ENCODE measurements at regions not wholly inside any gene's neighbourhood (a gene's known extent, or its start where the extent isn't known, plus 50 kb on each side); places are given as distances from the start of the nearest gene placed in this dataset.

DNA sequence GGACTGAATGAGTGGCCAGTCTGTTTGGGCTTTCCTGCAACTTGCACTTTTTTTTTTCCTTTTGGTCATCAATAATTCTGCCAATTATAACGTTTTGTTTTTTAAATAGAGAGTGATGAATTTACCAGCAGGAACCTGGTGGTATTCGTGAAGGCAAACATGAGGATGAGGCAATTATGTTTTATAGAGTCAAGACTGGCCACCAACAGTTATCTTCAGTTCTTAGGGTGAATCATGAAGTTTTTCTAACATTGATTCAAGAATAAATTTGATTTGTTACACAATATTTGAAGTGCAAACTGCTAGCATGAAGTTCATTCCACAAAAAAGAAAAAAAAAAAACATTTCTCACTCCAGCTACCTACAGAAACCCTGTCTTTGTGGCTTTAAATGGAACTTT, 244.5 kb downstream of the SPRY2 start:
- Histone ChIP-seq H3K79me2 (ENCODE audit: control insufficient read depth, insufficient read depth, low read length) (no peaks in the 10 kb centered on the region), H3K4me3 (ENCODE audit: control insufficient read depth in 2 of 3, extremely low read depth in 1 of 3, insufficient read depth in 2 of 3, low read depth in 1 of 3, low read length in 3 of 3) (no peak overlapping the region), H3K36me3 (ENCODE audit: control insufficient read depth in 2 of 2, extremely low read depth in 1 of 2, insufficient read depth in 2 of 2, low read length in 2 of 2) (no peaks in the 10 kb centered on the region), H4K20me1 (ENCODE audit: control insufficient read depth, extremely low read depth, insufficient read depth, low read length) (no peaks in the 10 kb centered on the region), H3K9ac (ENCODE audit: control insufficient read depth, extremely low read depth, insufficient read depth, low read length) (no peak overlapping the region), H3K9me3 (ENCODE audit: control insufficient read depth, low read depth, low read length) (no peaks in the 10 kb centered on the region), H3K9me1 (ENCODE audit: control insufficient read depth, extremely low read depth, insufficient read depth, low read length) (no peaks in the 10 kb centered on the region), H3K27ac (ENCODE audit: control insufficient read depth, insufficient read depth, low read length) (no peak overlapping the region), H3K27me3 (ENCODE audit: control insufficient read depth, extremely low read depth, insufficient read depth, low read length) (no peaks in the 10 kb centered on the region), H3K4me1 (ENCODE audit: control insufficient read depth, extremely low read depth, insufficient read depth, low read length) (no peaks in the 10 kb centered on the region), H2AFZ (ENCODE audit: control insufficient read depth, low read length) (no peak overlapping the region), H3K4me2 (ENCODE audit: control insufficient read depth, extremely low read depth, insufficient read depth, low read depth, low read length) (no peak overlapping the region)
- FAIRE-seq (no peak), DNase-seq (ENCODE audit: low read depth, low spot score) (no peak)
- TF ChIP-seq, protein P1, sequence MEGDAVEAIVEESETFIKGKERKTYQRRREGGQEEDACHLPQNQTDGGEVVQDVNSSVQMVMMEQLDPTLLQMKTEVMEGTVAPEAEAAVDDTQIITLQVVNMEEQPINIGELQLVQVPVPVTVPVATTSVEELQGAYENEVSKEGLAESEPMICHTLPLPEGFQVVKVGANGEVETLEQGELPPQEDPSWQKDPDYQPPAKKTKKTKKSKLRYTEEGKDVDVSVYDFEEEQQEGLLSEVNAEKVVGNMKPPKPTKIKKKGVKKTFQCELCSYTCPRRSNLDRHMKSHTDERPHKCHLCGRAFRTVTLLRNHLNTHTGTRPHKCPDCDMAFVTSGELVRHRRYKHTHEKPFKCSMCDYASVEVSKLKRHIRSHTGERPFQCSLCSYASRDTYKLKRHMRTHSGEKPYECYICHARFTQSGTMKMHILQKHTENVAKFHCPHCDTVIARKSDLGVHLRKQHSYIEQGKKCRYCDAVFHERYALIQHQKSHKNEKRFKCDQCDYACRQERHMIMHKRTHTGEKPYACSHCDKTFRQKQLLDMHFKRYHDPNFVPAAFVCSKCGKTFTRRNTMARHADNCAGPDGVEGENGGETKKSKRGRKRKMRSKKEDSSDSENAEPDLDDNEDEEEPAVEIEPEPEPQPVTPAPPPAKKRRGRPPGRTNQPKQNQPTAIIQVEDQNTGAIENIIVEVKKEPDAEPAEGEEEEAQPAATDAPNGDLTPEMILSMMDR (optimal IDR thresholded peaks at IDR 0.05 in 1 of 3, IDR thresholded peaks at IDR 0.05 in 1 of 3, conservative IDR thresholded peaks at IDR 0.05 in 1 of 3; ENCODE audit: extremely low read depth in 1 of 3, insufficient read depth in 2 of 3, low read length in 3 of 3), result no peak
- TF ChIP-seq EZH2 (IDR thresholded peaks at IDR 0.05; ENCODE audit: low read length), result no peak
- dilution Hi-C loops (cut with MboI; ENCODE audit: extremely low pct_ligation_motif_present, low sequenced_read_pairs), result no loop called here

DNA sequence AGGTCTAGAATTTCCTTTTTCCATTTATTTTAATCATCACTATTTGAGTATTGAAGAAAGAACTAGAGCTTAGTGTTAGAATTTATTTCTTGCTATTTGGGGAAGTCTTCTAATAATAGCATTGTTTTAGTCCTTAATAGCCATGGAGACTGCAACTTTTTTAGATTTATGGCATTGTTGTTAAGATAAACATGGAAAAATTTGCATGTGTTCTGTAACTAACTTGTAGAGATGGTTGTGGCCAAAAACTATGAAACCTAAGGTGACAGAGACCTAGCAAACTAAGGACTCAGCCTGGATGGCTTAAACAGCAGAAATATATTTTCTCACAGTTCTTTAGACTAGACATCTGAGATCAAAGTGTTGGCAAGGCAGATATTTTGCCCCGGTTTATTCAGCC, 246.4 kb downstream of the SPRY2 start:
- Histone ChIP-seq H3K27me3 (ENCODE audit: control insufficient read depth, extremely low read depth, insufficient read depth, low read length) (no peaks in the 10 kb centered on the region), H4K20me1 (ENCODE audit: control insufficient read depth, extremely low read depth, insufficient read depth, low read length) (no peaks in the 10 kb centered on the region), H3K4me3 (ENCODE audit: control insufficient read depth in 2 of 3, extremely low read depth in 1 of 3, insufficient read depth in 2 of 3, low read depth in 1 of 3, low read length in 3 of 3) (no peak overlapping the region), H3K4me1 (ENCODE audit: control insufficient read depth, extremely low read depth, insufficient read depth, low read length) (no peaks in the 10 kb centered on the region), H2AFZ (ENCODE audit: control insufficient read depth, low read length) (no peak overlapping the region), H3K9me3 (ENCODE audit: control insufficient read depth, low read depth, low read length) (no peaks in the 10 kb centered on the region), H3K4me2 (ENCODE audit: control insufficient read depth, extremely low read depth, insufficient read depth, low read depth, low read length) (no peak overlapping the region), H3K27ac (ENCODE audit: control insufficient read depth, insufficient read depth, low read length) (no peak overlapping the region), H3K9me1 (ENCODE audit: control insufficient read depth, extremely low read depth, insufficient read depth, low read length) (no peaks in the 10 kb centered on the region), H3K79me2 (ENCODE audit: control insufficient read depth, insufficient read depth, low read length) (no peaks in the 10 kb centered on the region), H3K9ac (ENCODE audit: control insufficient read depth, extremely low read depth, insufficient read depth, low read length) (no peak overlapping the region), H3K36me3 (ENCODE audit: control insufficient read depth in 2 of 2, extremely low read depth in 1 of 2, insufficient read depth in 2 of 2, low read length in 2 of 2) (no peaks in the 10 kb centered on the region)
- TF ChIP-seq, protein P1 (optimal IDR thresholded peaks at IDR 0.05 in 1 of 3, IDR thresholded peaks at IDR 0.05 in 1 of 3, conservative IDR thresholded peaks at IDR 0.05 in 1 of 3; ENCODE audit: extremely low read depth in 1 of 3, insufficient read depth in 2 of 3, low read length in 3 of 3), result no peak
- no peak for TF ChIP-seq EZH2 (IDR thresholded peaks at IDR 0.05; ENCODE audit: low read length)
- FAIRE-seq (no peak), DNase-seq (ENCODE audit: low read depth, low spot score) (no peak)
- dilution Hi-C loops (cut with MboI; ENCODE audit: extremely low pct_ligation_motif_present, low sequenced_read_pairs), result no loop called here

Measured in keratinocyte (primary cell).